AG09309 (cell line): ENCODE measurements at regions not wholly inside any gene's neighbourhood (a gene's known extent, or its start where the extent isn't known, plus 50 kb on each side); places are given as distances from the start of the nearest gene placed in this dataset.

ENCODE experiments used
- DNase-seq: peaks from one replicate; pipeline ENCODE4 v3.0.0-alpha.2; 2010; ENCODE audit warnings: low read depth
- H3K4me3 ChIP-seq: 2 replicates; pipeline ENCODE4 v1.5.1; 2011; ENCODE audit warnings: mild to moderate bottlenecking, low read depth, low read length, moderate library complexity; ENCODE audit not compliant: control insufficient read depth
- CTCF ChIP-seq: IDR thresholded peaks from 2 replicates; pipeline ENCODE4 v1.5.1; 2011; ENCODE audit warnings: mild to moderate bottlenecking, low read depth, low read length, inconsistent platforms; ENCODE audit not compliant: insufficient read depth, control insufficient read depth; ENCODE audit errors: missing control alignments

DNA sequence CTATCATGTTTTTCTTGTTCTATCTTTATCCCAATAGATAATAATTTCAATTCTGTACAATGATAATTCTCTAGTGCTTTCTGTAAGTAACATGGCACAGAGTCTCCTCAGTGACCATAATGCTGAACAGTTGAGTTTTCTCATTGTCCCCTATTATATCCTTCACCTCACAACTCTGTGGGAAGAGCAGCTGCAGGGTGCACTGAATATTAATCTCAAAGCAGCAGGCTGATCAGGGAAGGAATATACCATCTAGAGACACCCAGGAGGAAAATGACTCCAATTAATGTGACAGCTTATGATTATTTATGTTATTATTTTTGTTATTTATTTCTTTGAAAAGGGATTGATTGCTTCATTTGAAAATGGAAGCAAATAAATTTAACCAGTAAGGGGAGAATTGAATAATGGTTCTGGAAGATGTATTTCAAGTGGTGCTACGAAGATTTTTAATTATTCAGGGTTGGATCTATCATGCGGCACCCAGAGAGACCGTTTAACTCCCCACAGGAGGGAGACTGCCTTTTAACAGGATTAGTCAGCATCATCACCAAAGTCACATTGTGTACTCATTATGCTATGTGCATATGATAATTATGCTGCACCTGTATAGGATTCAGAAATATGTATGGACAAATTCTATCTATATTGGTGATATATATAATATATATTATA is 1015.7 kb upstream of the GOT2 start:
- H3K4me3 ChIP-seq = no peak overlapping the region
- TF ChIP-seq CTCF = no peak
- DNase-seq = no peak

DNA sequence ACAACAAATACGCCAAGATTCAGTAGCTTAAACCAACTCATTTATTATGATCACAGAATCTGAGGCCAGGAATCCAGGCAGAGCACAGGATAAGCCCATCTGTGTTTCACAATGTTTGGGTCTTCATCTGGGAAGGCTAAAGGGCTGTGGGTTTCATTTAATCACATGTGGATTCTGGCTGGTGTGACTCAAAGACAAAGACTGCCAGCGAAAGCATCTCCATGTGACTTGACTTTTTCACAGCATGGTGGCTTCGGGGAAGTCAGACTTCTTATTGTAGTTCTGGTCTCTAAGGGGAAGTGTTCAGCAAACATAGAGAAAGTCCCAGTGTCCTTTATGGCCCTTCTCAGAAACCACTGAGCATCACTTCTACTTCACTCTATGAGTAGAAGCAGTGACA is 1014.4 kb upstream of the GOT2 start:
- no peak overlapping the region for H3K4me3 ChIP-seq
- no peak for TF ChIP-seq CTCF
- no peak for DNase-seq

GRCh38 chr16:59743504-59743903 is 1009.4 kb upstream of the GOT2 start:
- no peak for TF ChIP-seq CTCF
- DNase-seq = no peak
- H3K4me3 ChIP-seq = no peak overlapping the region

DNA sequence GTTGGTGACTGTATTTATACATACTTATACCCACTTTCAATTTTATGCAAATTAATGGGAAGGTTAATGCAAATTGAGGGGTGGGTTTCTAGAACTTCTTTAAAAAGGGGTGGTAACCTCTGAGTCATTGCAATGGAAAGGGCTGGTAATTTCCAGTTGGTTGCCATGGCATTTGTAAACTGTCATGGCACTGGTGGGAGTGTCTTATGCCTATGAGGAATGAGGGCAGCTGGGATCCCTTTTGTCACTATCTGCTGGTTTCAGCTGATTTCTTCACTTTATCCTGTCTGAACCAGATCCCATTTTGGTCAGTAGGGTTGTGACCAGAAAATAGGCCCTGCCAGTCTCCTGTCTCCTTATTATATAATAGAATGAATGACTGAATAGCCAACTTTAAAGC is 1006.7 kb upstream of the GOT2 start:
- no peak for DNase-seq
- TF ChIP-seq CTCF = no peak
- H3K4me3 ChIP-seq = no peak overlapping the region

DNA sequence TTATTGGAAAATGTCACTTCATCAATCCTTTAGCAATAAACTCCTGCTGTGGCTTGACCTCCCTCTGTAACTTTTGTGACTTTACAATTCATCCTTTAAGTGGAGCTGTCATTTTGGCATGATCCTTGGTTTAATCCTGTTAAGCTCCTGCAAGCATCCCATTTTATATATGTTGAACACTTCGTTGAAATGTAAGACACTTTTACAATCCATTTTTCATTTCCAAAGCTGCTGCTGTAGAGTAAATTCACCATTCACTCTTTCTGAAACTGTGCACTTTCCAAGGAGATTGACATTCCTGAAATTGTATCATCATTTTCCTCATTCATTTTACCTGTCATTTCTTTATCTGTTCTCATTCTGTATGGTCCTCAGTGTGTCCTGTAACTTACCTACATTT is 1003.2 kb upstream of the GOT2 start:
- H3K4me3 ChIP-seq = no peak overlapping the region
- no peak for DNase-seq
- no peak for TF ChIP-seq CTCF

DNA sequence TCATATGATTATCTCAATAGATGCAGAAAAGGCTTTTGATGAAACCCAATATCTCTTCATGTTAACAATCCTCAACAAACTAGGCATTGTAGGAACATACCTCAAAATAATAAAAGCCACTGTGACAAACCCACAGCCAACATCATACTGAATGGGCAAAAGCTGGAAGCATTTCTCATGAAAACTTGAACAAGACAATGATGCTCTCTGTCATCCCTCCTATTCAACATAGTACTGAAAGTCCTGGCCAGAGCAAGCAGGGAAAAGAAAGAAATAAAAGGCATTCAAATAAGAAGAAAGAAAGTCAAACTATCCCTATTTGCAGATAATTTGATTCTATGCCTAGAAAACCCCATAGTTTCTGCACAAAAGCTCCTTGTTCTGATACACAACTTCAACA is 999.2 kb upstream of the GOT2 start:
- no peak for DNase-seq
- no peak for TF ChIP-seq CTCF
- no peak overlapping the region for H3K4me3 ChIP-seq

DNA sequence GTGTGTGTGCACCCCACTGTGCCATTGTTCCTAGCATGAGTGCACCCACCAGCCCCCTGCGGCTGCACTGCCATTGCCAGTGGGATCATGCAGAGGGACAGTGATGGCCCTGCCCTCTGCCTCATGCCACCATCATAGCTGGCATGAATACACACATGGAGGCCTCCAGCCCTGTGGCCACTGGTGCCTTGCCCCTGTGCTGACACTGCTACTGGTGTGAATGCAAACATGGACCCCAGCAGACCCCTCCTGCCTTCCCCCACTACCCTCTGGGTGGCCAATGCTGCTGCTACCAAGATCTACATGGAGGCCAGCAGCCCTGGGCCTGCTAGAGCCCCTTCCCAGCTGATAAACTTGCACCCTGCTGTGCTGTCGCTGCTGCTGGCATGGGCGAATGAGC is 995.5 kb upstream of the GOT2 start:
- no peak overlapping the region for H3K4me3 ChIP-seq
- no peak for TF ChIP-seq CTCF
- DNase-seq = no peak
